ENCODE measurements at regions not wholly inside any gene's neighbourhood (a gene's known extent, or its start where the extent isn't known, plus 50 kb on each side); places are given as distances from the start of the nearest gene placed in this dataset.
"Not testable (repeated sequence)": the region's sequence is repeated elsewhere in the genome, so short reads cannot be mapped to it uniquely, and the experiment has no call there.

DNA sequence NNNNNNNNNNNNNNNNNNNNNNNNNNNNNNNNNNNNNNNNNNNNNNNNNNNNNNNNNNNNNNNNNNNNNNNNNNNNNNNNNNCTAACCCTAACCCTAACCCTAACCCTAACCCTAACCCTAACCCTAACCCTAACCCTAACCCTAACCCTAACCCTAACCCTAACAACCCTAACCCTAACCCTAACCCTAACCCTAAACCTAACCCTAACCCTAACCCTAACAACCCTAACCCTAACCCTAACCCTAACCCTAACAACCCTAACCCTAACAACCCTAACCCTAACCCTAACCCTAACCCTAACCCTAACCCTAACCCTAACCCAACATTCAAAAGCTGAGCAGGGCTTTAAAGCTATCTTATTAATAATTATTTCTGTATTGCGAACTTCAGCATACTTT, 182.5 kb upstream of the FAM20C start:
- DNase-seq (ENCODE audit: low spot score); in situ Hi-C loops (cut with MboI; ENCODE audit: low sequenced_read_pairs, unreplicated experiment): not testable (repeated sequence)

DNA sequence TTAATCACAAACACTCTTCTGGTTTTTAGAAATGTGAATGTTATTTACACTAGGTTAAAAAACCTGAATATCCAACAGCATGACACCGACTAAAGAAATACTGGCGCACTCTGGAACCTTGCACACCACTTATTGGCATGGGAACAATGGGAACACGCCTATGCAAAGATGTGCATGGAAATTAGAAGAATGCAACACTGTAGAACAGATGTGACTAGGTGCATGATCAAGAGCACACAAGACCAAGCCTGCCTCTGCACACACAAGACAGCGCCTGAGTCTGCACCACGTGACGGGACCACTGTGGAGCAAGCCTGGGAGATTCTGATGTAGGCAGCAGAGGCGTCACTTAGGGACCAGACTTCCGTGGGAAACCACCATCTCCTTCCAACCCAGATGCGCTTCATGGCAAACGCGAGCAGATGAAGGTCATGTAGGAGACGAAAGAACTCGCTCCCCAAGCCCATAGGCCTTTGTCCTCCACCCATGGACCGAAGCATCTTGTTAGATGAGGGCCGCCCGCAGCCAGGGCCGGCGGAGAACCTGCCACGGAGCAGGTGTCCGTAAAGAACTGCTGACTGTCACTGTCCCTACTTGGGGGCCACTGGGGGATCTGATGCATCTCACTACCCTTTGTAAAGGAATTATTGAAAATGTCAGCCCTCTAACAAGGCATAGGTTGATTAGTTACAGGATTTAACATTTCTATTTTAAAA, 159.6 kb upstream of the FAM20C start:
- in situ Hi-C loops (cut with MboI; ENCODE audit: low sequenced_read_pairs, unreplicated experiment); DNase-seq (ENCODE audit: low spot score): not testable (repeated sequence)

DNA sequence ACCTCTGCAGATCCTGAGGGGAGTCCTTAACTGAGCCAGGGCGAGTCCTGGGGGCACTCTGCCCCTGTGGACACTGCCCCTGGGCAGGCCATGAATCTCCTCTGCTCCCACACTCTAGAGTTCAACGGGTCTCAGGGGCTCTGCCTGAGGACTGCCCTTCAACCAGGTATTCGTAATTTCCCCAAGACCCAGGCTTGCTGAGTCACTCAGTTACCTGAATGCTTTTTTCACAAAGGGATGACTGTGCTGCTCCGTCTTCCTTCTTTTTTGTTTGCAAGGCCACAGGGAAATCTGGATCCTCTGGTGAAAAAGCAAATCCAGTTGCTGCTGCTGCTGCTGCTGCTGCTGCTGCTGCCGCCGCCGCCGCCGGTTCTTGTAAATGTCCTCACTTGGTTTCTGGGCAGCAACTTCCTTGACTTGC, 157.2 kb upstream of the FAM20C start:
- in situ Hi-C loops (cut with MboI; ENCODE audit: low sequenced_read_pairs, unreplicated experiment); DNase-seq (ENCODE audit: low spot score): not testable (repeated sequence)

DNA sequence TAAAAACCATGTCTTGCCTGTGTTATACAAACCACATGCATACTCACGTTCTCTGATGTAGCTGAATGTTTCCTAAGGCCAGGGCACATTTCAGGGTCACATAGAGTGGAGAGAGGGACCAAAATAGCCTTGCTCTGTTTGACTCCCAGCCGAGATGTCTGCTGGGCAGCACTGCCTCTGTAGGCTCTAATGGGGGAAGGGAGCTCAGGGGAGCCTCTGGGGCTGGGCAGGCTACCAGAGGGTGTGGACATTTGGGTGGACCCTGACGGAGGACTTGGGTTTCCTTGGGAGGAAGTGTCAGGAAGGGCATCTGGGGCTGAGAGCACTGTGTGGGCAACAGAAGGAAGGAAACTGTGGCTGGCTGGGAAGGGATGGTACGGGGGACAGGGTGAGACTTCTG, 155.8 kb upstream of the FAM20C start:
- not testable (repeated sequence) for DNase-seq (ENCODE audit: low spot score)

DNA sequence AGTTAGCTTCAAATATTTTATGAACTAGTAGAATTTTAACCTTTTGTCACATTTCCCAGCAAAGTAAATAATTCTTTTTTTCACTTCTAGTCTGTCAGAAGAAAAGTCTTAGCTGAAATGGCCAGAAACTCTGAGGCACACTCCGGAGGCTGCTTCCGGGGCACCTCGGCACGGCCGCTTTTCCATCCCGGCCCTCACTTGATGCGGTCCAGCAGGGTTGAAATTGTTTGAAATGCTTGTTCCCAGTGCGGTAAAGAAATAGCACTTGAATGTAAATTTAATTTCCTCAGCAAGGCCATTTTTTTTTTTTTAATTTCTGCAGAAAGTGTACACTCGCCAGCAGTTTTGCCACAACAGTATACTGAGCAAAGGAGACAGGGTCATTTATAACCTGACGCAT, 154.7 kb upstream of the FAM20C start:
- DNase-seq (ENCODE audit: low spot score); in situ Hi-C loops (cut with MboI; ENCODE audit: low sequenced_read_pairs, unreplicated experiment): not testable (repeated sequence)

More for the DNA sequence above, 155.8 kb upstream of the FAM20C start:
- in situ Hi-C loops (cut with MboI; ENCODE audit: low sequenced_read_pairs, unreplicated experiment), result not testable (repeated sequence)

DNA sequence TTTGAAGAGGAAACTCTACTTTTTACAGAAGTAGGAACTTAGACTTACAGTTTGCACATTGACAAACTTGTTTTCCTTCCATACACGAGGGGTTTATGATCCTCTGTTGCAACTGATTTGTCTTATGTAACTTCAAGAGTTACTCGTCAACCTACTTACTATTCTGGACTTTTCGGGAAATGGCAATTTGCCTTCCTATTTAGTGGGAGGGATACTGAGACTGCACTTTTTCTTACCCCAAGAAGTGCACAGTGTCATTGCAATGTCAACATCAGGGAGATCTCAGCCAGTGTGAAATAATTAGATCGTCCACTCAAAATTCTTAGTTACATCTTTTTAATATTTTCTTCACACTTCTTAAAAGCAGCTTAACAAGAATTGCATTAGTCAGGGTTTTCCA, 153.9 kb upstream of the FAM20C start:
- DNase-seq (ENCODE audit: low spot score); in situ Hi-C loops (cut with MboI; ENCODE audit: low sequenced_read_pairs, unreplicated experiment): not testable (repeated sequence)

DNA sequence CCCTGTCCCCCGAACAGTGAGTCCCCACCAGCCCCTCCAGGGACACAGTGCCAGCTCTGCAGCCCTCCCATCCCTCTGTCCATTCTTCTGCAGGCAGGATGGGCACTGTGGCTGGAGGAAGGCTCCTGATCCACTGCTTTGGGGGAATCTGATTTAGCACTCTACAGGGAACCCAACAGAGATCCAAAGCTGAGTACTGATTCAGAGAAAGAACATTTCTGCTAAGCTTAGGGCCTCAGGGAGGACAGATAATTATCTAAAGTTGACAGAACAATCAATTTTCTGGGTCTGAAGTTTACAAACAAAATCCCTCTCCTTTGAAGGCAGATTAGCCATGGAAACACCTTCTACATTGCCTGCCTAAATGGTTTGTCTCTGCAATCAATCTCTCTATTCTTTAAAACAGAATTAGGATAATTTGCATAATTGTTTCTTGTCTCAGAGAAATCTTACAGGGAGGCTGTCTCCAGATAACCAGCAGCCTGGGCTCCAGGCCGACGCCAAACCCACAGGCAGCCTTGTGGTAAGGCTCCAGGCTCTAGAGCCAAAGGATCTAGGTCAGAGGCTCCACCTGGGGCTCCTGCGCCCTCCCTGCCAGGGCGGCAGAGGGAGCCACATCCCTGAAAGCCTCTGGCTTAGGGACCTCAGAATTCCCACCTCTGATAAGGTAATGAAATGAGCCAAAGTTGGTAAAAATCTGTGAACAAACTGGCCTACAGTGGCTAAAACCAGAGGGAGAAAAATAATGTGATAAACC, 152.2 kb upstream of the FAM20C start:
- in situ Hi-C loops (cut with MboI; ENCODE audit: low sequenced_read_pairs, unreplicated experiment); DNase-seq (ENCODE audit: low spot score): not testable (repeated sequence)

DNA sequence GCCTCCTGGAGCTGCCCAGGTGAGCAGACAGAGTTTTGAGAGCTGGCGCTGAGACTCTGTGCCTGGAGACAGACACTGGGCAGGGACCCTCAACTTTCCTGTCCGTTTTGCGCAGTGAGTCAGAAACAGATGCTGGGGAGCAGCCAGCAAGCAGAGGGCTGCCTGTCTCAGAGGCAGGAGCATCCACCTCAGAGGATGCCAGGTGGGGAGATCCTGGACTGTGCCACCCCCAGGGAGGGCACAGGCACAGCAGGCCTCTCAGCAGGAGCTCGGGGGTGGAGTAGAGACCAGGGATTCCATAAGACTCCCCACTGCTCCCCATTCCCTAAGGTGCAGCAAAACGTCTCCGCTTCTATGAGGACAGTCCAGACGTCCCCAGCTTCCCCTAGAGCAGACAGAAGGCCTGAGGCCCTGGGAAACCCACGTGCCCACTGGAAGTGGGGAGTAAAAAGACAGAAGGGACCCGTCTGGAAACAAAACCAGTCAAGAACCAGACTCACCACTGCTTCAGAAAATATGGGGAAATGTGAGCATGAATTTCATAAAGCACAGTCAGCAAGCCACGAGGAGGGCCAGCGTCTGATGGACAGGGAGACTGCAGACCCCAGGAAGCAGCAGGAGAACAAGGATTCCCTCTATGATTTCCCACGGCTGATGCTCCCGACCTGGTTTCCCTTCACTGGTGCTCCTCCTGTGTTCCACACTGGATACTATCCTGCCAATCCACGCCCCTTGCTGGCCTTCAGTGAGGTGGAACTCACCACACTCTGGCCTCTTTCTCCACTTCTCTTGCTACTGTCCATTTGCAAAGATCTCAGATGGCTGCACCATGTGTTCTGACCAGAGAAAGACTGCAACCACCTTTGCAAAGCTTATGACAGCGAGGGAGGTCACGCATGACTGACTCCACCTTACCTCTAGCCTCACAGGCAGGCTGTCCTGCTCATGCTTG, 151.3 kb upstream of the FAM20C start:
- TF ChIP-seq, protein P1, sequence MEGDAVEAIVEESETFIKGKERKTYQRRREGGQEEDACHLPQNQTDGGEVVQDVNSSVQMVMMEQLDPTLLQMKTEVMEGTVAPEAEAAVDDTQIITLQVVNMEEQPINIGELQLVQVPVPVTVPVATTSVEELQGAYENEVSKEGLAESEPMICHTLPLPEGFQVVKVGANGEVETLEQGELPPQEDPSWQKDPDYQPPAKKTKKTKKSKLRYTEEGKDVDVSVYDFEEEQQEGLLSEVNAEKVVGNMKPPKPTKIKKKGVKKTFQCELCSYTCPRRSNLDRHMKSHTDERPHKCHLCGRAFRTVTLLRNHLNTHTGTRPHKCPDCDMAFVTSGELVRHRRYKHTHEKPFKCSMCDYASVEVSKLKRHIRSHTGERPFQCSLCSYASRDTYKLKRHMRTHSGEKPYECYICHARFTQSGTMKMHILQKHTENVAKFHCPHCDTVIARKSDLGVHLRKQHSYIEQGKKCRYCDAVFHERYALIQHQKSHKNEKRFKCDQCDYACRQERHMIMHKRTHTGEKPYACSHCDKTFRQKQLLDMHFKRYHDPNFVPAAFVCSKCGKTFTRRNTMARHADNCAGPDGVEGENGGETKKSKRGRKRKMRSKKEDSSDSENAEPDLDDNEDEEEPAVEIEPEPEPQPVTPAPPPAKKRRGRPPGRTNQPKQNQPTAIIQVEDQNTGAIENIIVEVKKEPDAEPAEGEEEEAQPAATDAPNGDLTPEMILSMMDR (IDR thresholded peaks at IDR 0.05; ENCODE audit: borderline replicate concordance, control extremely low read depth, extremely low read depth, insufficient read depth, missing control alignments), result no peak
- in situ Hi-C loops (cut with MboI; ENCODE audit: low sequenced_read_pairs, unreplicated experiment), result no loop called here
- DNase-seq (ENCODE audit: low spot score), result no peak

DNA sequence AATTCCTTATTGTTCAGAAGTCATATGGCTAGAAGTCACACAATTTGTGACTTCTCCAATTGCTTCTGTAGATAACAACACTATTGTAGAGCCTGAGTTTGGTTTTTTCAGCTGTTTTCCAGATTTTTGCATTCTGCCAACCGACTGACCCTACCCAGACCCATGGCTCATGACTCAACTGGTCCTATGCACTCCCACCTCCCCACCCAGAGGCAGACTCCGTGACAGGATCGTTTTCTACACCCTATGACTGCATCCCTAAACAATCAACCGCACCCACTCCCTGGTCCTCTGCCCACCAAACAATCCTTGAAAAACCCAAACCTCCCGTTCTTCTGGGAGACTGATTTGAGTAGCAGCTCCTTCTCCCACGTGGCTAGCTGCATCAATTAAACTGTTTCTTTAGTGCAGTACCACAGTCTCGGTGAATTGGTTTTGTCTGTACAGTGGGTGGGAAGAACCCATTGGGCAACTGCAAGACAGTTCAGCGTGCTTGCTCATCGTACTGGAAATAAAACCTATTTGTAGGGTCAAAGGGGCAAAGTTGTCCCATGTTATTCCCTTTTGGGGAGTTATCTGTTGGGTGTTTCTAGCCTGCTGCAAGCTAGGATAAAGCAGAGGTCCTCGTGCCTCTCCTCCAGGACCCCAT, 150.3 kb upstream of the FAM20C start:
- no peak for DNase-seq (ENCODE audit: low spot score)
- in situ Hi-C loops (cut with MboI; ENCODE audit: low sequenced_read_pairs, unreplicated experiment), result no loop called here
- TF ChIP-seq, protein P1 (IDR thresholded peaks at IDR 0.05; ENCODE audit: borderline replicate concordance, control extremely low read depth, extremely low read depth, insufficient read depth, missing control alignments), result no peak
